Adipocyte (in vitro differentiated cells): ENCODE measurements at regions not wholly inside any gene's neighbourhood (a gene's known extent, or its start where the extent isn't known, plus 50 kb on each side); places are given as distances from the start of the nearest gene placed in this dataset.
A peak's percentile ranks its signal among the peaks of the same experiment; 100 is the strongest.

Source experiments
- DNase-seq: peaks from one replicate; pipeline ENCODE4 v3.0.0-alpha.2; 2015; ENCODE audit warnings: low read depth
- H3K27me3 ChIP-seq: replicated peaks from 2 replicates; pipeline ENCODE4 v1.7.0; 2013; ENCODE audit warnings: mild to moderate bottlenecking, low read length, moderate library complexity; ENCODE audit not compliant: control insufficient read depth, insufficient read depth
- H3K36me3 ChIP-seq: 2 replicates; pipeline ENCODE4 v1.7.0; 2013; ENCODE audit warnings: low read length, mild to moderate bottlenecking, moderate library complexity; ENCODE audit not compliant: control insufficient read depth, insufficient read depth, severe bottlenecking
- H3K4me1 ChIP-seq: 2 replicates; pipeline ENCODE4 v1.7.0; 2013; ENCODE audit warnings: mild to moderate bottlenecking, low read length, moderate library complexity; ENCODE audit not compliant: control insufficient read depth, insufficient read depth
- H3K4me3 ChIP-seq: 2 replicates; pipeline ENCODE4 v1.7.0; 2013; ENCODE audit warnings: mild to moderate bottlenecking, low read length, moderate library complexity
- H3K9ac ChIP-seq: 2 replicates; pipeline ENCODE4 v1.7.0; 2013; ENCODE audit warnings: mild to moderate bottlenecking, low read length, moderate library complexity
- H3K9me3 ChIP-seq: 2 replicates; pipeline ENCODE4 v1.7.0; 2013; ENCODE audit warnings: mild to moderate bottlenecking, low read length, moderate library complexity; ENCODE audit not compliant: control insufficient read depth

- no peak overlapping the region for H3K4me3 ChIP-seq
- H3K9me3 ChIP-seq: no peaks in the 10 kb centered on the region
- no peaks in the 10 kb centered on the region for H3K4me1 ChIP-seq
- H3K36me3 ChIP-seq: no peaks in the 10 kb centered on the region
- no peak for DNase-seq
- H3K27me3 ChIP-seq: no peaks in the 10 kb centered on the region
- H3K9ac ChIP-seq: no peak overlapping the region
Observed at GRCh38 chr2:16962505-16962904, 296.9 kb upstream of the CYRIA start.

GRCh38 chr2:16960579-16960978 is 294.9 kb upstream of the CYRIA start:
- no peaks in the 10 kb centered on the region for H3K9me3 ChIP-seq
- no peak overlapping the region for H3K9ac ChIP-seq
- no peaks in the 10 kb centered on the region for H3K36me3 ChIP-seq
- peaks cover 5% of the 10 kb centered on the region for H3K4me1 ChIP-seq
- H3K4me3 ChIP-seq: no peak overlapping the region
- no peaks in the 10 kb centered on the region for H3K27me3 ChIP-seq
- no peak for DNase-seq

GRCh38 chr2:16958266-16958665 is 292.6 kb upstream of the CYRIA start:
- H3K36me3 ChIP-seq: no peaks in the 10 kb centered on the region
- no peaks in the 10 kb centered on the region for H3K27me3 ChIP-seq
- DNase-seq: no peak
- peaks cover 12% of the 10 kb centered on the region for H3K4me1 ChIP-seq
- H3K9me3 ChIP-seq: no peaks in the 10 kb centered on the region
- H3K9ac ChIP-seq: no peak overlapping the region
- H3K4me3 ChIP-seq: no peak overlapping the region

DNA sequence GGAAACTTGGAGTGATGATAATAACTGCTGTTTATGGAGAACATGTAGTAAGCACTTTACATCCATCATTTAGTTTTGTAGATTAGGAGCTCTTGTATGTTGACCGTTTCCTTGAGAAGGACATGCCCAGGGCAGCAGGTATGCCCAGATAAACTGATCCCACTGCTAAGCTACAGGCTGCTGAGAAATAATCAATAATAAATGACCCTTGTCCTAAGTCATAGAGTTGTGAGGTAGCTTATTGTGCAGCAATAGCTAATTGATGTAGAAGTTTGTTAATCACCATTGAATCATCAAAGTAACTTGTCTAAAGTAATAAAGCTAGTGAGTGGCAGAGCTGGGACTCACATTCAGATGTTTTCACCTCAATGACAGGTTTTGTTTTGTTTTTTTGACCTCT is 287.2 kb upstream of the CYRIA start:
- DNase-seq: no peak
- Histone ChIP-seq H3K9me3 (no peaks in the 10 kb centered on the region), H3K9ac (no peak overlapping the region), H3K27me3 (no peaks in the 10 kb centered on the region), H3K36me3 (no peaks in the 10 kb centered on the region), H3K4me1 (peaks cover 12% of the 10 kb centered on the region), H3K4me3 (no peak overlapping the region)

- no peak for DNase-seq
- Histone ChIP-seq H3K9me3 (no peaks in the 10 kb centered on the region), H3K9ac (no peak overlapping the region)
Observed at GRCh38 chr2:16952368-16952767, 286.7 kb upstream of the CYRIA start.

GRCh38 chr2:16950436-16950835 is 284.8 kb upstream of the CYRIA start:
- H3K36me3 ChIP-seq: no peaks in the 10 kb centered on the region
- peaks cover 6% of the 10 kb centered on the region for H3K4me1 ChIP-seq
- no peaks in the 10 kb centered on the region for H3K27me3 ChIP-seq
- H3K9me3 ChIP-seq: no peaks in the 10 kb centered on the region
- H3K4me3 ChIP-seq: no peak overlapping the region
- no peak overlapping the region for H3K9ac ChIP-seq
- DNase-seq: no peak

More at GRCh38 chr2:16952368-16952767, 286.7 kb upstream of the CYRIA start:
- Histone ChIP-seq H3K36me3 (no peaks in the 10 kb centered on the region), H3K27me3 (no peaks in the 10 kb centered on the region), H3K4me1 (peaks cover 12% of the 10 kb centered on the region), H3K4me3 (no peak overlapping the region)

- Histone ChIP-seq H3K4me1 (peaks cover 5% of the 10 kb centered on the region), H3K4me3 (no peak overlapping the region), H3K36me3 (no peaks in the 10 kb centered on the region), H3K9me3 (no peaks in the 10 kb centered on the region), H3K27me3 (no peaks in the 10 kb centered on the region), H3K9ac (no peak overlapping the region)
- DNase-seq: no peak
Observed at GRCh38 chr2:16948710-16949109, 283.1 kb upstream of the CYRIA start.

- H3K4me3 ChIP-seq: no peak overlapping the region
- H3K9me3 ChIP-seq: no peaks in the 10 kb centered on the region
- no peak for DNase-seq
- no peaks in the 10 kb centered on the region for H3K36me3 ChIP-seq
- H3K9ac ChIP-seq: no peak overlapping the region
- peaks cover 6% of the 10 kb centered on the region for H3K4me1 ChIP-seq
- no peaks in the 10 kb centered on the region for H3K27me3 ChIP-seq
Observed at GRCh38 chr2:16948053-16948452, 282.4 kb upstream of the CYRIA start.

GRCh38 chr2:16943279-16943958 is 277.8 kb upstream of the CYRIA start:
- Histone ChIP-seq H3K9me3 (no peaks in the 10 kb centered on the region), H3K27me3 (no peaks in the 10 kb centered on the region), H3K4me1 (peaks cover 26% of the 10 kb centered on the region), H3K36me3 (no peaks in the 10 kb centered on the region), H3K4me3 (no peak overlapping the region), H3K9ac (no peak overlapping the region)
- DNase-seq: no peak

DNA sequence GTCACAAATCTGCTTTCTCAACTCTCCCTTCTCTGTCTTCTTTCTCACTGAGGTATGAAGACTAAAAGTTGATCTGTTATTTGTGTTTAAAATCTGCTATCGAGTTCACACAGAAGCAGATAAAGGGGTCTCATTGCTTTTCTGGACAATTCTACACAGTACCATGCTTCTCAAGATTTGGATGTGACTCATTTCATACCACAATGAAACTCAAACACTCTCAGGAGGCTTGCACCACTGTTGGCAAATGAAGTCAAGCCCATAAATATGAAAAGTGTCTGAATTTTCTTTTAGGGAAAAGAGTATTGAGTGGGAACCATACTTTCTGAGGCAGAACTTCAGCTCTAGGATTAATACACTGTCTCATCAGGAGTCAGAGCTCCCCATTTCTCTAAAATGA is 274.6 kb upstream of the CYRIA start:
- peaks cover 26% of the 10 kb centered on the region for H3K4me1 ChIP-seq
- no peak overlapping the region for H3K4me3 ChIP-seq
- H3K9me3 ChIP-seq: no peaks in the 10 kb centered on the region
- peak; percentile 30 for DNase-seq
- H3K9ac ChIP-seq: no peak overlapping the region
- H3K27me3 ChIP-seq: no peaks in the 10 kb centered on the region
- H3K36me3 ChIP-seq: no peaks in the 10 kb centered on the region

GRCh38 chr2:16939771-16940170 is 274.1 kb upstream of the CYRIA start:
- Histone ChIP-seq H3K36me3 (no peaks in the 10 kb centered on the region), H3K4me1 (peaks cover 26% of the 10 kb centered on the region), H3K4me3 (no peak overlapping the region), H3K27me3 (no peaks in the 10 kb centered on the region), H3K9me3 (no peaks in the 10 kb centered on the region), H3K9ac (no peak overlapping the region)
- peak; percentile 23 for DNase-seq

DNA sequence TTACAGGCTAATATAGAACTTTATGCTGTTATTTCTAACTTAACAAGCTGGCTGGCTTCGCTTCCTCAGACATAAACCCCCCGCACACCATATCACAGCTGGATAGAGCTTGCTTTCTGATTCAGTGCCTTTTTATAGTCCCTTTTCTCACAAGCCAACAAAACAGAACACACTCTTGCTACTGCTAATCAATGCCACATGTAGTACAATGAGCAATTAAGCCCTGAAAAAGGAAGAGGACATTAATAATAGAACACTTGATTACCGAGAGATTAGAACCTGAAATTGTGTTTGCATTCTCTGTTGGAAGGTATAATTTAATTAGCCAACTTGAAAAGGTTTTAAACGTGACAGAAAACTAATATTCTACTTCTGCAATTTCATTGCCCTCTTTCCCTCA is 267.7 kb upstream of the CYRIA start:
- H3K9ac ChIP-seq: no peak overlapping the region
- no peak for DNase-seq
- H3K4me1 ChIP-seq: no peaks in the 10 kb centered on the region
- no peaks in the 10 kb centered on the region for H3K9me3 ChIP-seq
- H3K4me3 ChIP-seq: no peak overlapping the region
- H3K36me3 ChIP-seq: no peaks in the 10 kb centered on the region
- no peaks in the 10 kb centered on the region for H3K27me3 ChIP-seq
